ENCODE measurements at regions not wholly inside any gene's neighbourhood (a gene's known extent, or its start where the extent isn't known, plus 50 kb on each side); places are given as distances from the start of the nearest gene placed in this dataset.

DNA sequence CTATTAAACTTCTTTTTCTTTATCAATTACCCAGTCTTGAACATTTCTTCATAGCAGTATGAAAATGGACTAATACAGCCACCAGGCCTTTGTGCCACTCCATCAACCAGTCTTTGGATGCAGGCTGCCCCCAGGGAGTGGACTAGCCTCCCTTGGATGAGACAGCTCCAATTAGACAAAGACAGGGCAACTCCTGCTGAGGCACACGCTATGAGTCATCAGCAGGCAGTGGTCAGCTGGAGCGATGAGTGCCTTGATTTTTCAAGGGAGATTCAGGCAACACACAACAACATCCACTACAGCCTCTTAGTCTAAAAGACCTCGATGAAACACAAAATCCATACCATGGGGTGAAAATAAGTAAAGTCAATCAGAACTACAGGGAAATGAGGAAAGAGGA is 160.1 kb downstream of the ARRDC4 start:
- no peaks in the 10 kb centered on the region for H3K4me1 Mint-ChIP-seq
- H3K36me3 Mint-ChIP-seq, result no peaks in the 10 kb centered on the region
- no peak overlapping the region for H3K27ac Mint-ChIP-seq
- H3K9me3 Mint-ChIP-seq, result peaks cover 0 to 4% (median under 1%) of the 10 kb centered on the region in 3 donors
- H3K27me3 Mint-ChIP-seq, result no peaks in the 10 kb centered on the region
- no peak overlapping the region for H3K4me3 Mint-ChIP-seq

DNA sequence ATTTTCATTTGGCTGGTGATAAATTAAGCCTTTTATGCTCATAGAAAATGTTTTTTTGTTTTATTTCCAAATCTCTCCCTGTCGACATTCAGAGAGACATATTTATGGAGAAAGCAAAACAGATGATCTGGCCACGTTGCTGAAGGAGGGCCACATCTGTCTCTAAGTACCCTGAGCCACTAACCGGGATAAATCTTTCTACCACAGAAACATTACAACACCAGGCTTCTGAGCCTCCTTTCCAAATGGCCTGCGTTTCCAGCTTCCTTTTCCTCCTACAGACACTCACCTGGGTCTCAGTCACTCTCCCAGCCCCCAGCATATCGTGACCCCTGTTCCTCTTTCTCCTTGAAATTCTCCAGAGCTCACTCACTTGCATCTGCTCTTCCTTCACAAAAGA is 161.0 kb downstream of the ARRDC4 start:
- no peak overlapping the region for H3K27ac Mint-ChIP-seq

GRCh38 chr15:98121957-98122356 is 161.5 kb downstream of the ARRDC4 start:
- H3K36me3 Mint-ChIP-seq, result no peaks in the 10 kb centered on the region
- no peak overlapping the region for H3K27ac Mint-ChIP-seq
- peaks cover 0 to 4% (median 0%) of the 10 kb centered on the region in 3 donors for H3K9me3 Mint-ChIP-seq
- no peak overlapping the region for H3K4me3 Mint-ChIP-seq
- no peaks in the 10 kb centered on the region for H3K27me3 Mint-ChIP-seq
- no peaks in the 10 kb centered on the region for H3K4me1 Mint-ChIP-seq

More for the DNA sequence above, 161.0 kb downstream of the ARRDC4 start:
- Mint-ChIP-seq H3K4me1 (no peaks in the 10 kb centered on the region), H3K27me3 (no peaks in the 10 kb centered on the region), H3K36me3 (no peaks in the 10 kb centered on the region), H3K4me3 (no peak overlapping the region), H3K9me3 (peaks cover 0 to 4% (median 0%) of the 10 kb centered on the region in 3 donors)

GRCh38 chr15:98123297-98123696 is 162.8 kb downstream of the ARRDC4 start:
- H3K27ac Mint-ChIP-seq, result no peak overlapping the region
- no peaks in the 10 kb centered on the region for H3K4me1 Mint-ChIP-seq
- no peaks in the 10 kb centered on the region for H3K27me3 Mint-ChIP-seq
- H3K36me3 Mint-ChIP-seq, result no peaks in the 10 kb centered on the region
- no peaks in the 10 kb centered on the region for H3K9me3 Mint-ChIP-seq
- H3K4me3 Mint-ChIP-seq, result no peak overlapping the region

GRCh38 chr15:98123834-98124233 is 163.3 kb downstream of the ARRDC4 start:
- Mint-ChIP-seq H3K27me3 (no peaks in the 10 kb centered on the region), H3K4me3 (no peak overlapping the region), H3K9me3 (peaks cover 0 to 1% (median 0%) of the 10 kb centered on the region in 3 donors), H3K4me1 (no peaks in the 10 kb centered on the region), H3K36me3 (no peaks in the 10 kb centered on the region), H3K27ac (no peak overlapping the region)

DNA sequence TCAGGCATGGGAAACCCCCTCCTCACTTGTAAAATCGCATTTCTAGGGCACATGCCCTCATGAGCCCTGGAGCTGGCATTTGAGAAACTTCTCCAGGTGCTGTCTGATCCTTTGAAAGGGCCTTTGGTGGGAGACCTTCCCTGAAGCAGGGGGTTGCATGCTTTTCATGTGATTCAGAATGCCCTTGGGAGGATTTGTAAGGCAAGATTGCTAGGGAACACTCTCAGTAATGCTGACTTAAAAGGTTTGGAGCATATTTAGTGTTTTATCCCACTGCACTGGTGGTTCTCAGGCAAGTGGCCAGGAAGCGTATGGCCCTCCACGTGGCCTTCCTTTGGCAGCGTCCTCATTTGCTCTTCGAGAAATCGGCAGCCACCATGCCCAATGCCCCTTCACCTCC is 164.1 kb downstream of the ARRDC4 start:
- no peaks in the 10 kb centered on the region for H3K27me3 Mint-ChIP-seq
- no peak overlapping the region for H3K27ac Mint-ChIP-seq
- H3K36me3 Mint-ChIP-seq, result no peaks in the 10 kb centered on the region
- no peaks in the 10 kb centered on the region for H3K4me1 Mint-ChIP-seq
- H3K4me3 Mint-ChIP-seq, result no peak overlapping the region
- H3K9me3 Mint-ChIP-seq, result peaks cover 0 to 1% (median 0%) of the 10 kb centered on the region in 3 donors

DNA sequence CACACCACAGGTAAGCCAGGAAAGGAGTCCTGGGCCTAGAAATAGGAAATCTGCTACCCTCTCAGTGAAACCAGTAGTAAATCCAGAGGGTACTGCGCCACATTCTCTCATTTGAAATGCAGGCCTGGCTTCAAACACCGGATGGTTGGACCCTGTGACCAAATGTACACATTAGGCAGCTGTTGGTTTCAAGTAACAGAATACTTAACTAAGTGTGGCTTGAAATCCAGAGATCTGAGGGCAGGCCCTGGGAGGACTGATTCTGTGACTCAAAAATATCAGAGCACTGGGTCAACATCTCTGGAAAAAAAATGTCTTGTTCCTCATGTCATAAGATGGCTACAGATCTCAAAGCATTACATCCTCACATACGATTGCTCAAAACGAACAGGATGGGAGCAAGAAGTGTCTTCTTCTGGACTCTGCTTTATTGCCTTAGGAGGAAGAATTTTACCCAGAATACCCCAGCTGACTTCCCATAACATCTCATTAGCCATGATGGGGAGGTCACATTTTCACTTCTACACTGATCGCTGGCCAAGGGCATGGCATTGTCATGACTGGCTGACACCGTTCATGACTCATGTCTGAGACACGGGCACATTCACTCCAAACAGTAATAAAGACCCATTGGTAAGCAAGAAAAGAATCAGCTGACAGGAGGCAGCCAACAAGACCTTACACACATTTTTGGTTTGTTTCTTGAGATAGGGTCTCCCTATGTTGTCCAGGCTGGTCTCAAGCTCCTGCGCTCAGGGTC is 166.0 kb downstream of the ARRDC4 start:
- Mint-ChIP-seq H3K9me3 (peaks cover 0 to 1% (median 0%) of the 10 kb centered on the region in 3 donors), H3K4me1 (no peaks in the 10 kb centered on the region), H3K36me3 (no peaks in the 10 kb centered on the region), H3K27ac (no peak overlapping the region), H3K4me3 (no peak overlapping the region), H3K27me3 (no peaks in the 10 kb centered on the region)

- no peaks in the 10 kb centered on the region for H3K27me3 Mint-ChIP-seq
- H3K4me3 Mint-ChIP-seq, result no peak overlapping the region
- no peaks in the 10 kb centered on the region for H3K4me1 Mint-ChIP-seq
- H3K9me3 Mint-ChIP-seq, result peaks cover 0 to 1% (median 0%) of the 10 kb centered on the region in 3 donors
- no peak overlapping the region for H3K27ac Mint-ChIP-seq
- no peaks in the 10 kb centered on the region for H3K36me3 Mint-ChIP-seq
These were observed 167.1 kb downstream of the ARRDC4 start for GRCh38 chr15:98127586-98127985.

- Mint-ChIP-seq H3K9me3 (peaks cover 0 to 8% (median 3%) of the 10 kb centered on the region in 3 donors), H3K27ac (no peak overlapping the region), H3K27me3 (peaks cover 1% of the 10 kb centered on the region), H3K36me3 (no peaks in the 10 kb centered on the region), H3K4me1 (no peaks in the 10 kb centered on the region), H3K4me3 (no peak overlapping the region)
These were observed 171.4 kb downstream of the ARRDC4 start for GRCh38 chr15:98131924-98132323.

DNA sequence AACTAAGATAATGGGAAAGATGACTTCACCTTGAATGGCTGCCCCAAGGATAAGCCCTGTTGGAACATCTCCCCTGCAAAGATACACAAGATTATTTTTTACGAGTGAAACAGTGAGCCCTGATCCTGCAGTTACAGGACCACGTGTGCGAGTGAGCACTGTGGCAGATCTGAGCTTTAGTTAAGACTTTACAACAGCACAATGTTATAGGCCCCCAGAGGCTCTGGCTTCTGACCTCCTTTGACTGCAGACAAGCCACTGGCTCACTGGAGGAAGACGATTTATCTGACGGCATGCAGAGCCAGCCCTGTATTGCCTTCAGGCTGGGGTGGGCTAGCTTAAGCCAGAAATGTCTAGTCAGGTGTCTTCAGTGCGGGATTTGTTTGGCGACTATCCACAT is 174.4 kb downstream of the ARRDC4 start:
- no peak overlapping the region for H3K27ac Mint-ChIP-seq
- no peaks in the 10 kb centered on the region for H3K36me3 Mint-ChIP-seq
- H3K9me3 Mint-ChIP-seq, result peaks cover 0 to 8% (median 2%) of the 10 kb centered on the region in 3 donors
- H3K27me3 Mint-ChIP-seq, result peaks cover 1% of the 10 kb centered on the region
- no peak overlapping the region for H3K4me3 Mint-ChIP-seq
- H3K4me1 Mint-ChIP-seq, result no peaks in the 10 kb centered on the region

GRCh38 chr15:98138910-98139309 is 178.4 kb downstream of the ARRDC4 start:
- Mint-ChIP-seq H3K4me1 (no peaks in the 10 kb centered on the region), H3K27me3 (peaks cover 1% of the 10 kb centered on the region), H3K36me3 (no peaks in the 10 kb centered on the region), H3K9me3 (peaks cover 0 to 6% (median 2%) of the 10 kb centered on the region in 3 donors), H3K27ac (no peak overlapping the region), H3K4me3 (no peak overlapping the region)

DNA sequence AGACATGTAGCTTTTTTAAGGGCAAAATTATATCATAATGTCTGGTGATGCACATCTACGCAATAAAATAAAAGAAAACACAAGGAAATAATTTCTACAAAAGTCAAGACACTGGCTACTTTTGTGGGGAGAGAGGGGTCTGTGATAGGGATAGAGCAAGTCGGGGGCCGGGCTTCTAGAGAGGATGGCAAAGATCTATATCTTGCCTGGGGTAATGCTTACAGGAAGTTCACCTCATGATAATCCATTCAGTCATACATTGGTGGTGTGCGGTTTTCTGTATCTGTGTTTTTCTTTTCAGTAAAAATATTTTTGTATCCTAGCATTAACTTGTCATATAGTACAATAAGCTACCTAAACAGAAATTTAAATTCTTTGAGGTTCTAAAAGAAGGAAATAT is 178.8 kb downstream of the ARRDC4 start:
- no peak overlapping the region for H3K27ac Mint-ChIP-seq
- no peaks in the 10 kb centered on the region for H3K27me3 Mint-ChIP-seq

DNA sequence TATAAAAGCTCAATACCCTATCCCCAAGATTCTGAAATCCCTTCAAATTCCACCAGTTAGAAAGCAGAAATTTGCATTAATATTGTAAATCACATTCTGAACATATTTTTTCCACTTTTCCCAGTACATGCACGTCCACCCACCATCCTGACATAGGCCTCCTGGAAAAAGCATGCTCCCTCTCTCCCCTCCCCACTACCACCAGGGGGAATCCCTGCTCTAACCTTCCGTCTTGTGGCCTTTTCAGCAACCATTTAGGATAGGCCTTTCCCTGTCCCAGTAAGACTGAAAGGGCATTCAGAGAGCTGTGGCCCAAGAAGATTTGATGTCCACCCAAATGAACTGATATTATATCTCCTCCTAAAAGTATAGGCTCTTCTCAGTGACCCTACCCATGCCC is 182.1 kb downstream of the ARRDC4 start:
- H3K9me3 Mint-ChIP-seq, result peaks cover 0 to 3% (median 0%) of the 10 kb centered on the region in 3 donors
- peaks cover 8% of the 10 kb centered on the region for H3K27me3 Mint-ChIP-seq
- H3K4me1 Mint-ChIP-seq, result peaks cover 0 to 4% (median 2%) of the 10 kb centered on the region in 3 donors
- H3K36me3 Mint-ChIP-seq, result peaks cover 1% of the 10 kb centered on the region
- H3K27ac Mint-ChIP-seq, result no peak overlapping the region
- H3K4me3 Mint-ChIP-seq, result no peak overlapping the region

More for the DNA sequence above, 178.8 kb downstream of the ARRDC4 start:
- Mint-ChIP-seq H3K4me1 (no peaks in the 10 kb centered on the region), H3K4me3 (no peak overlapping the region), H3K9me3 (peaks cover 0 to 6% (median 0%) of the 10 kb centered on the region in 3 donors), H3K36me3 (peaks cover 1% of the 10 kb centered on the region)

GRCh38 chr15:98143116-98143515 is 182.6 kb downstream of the ARRDC4 start:
- Mint-ChIP-seq H3K9me3 (peaks cover 0 to 3% (median 0%) of the 10 kb centered on the region in 3 donors), H3K27me3 (peaks cover 8% of the 10 kb centered on the region), H3K27ac (no peak overlapping the region), H3K4me3 (no peak overlapping the region), H3K4me1 (peaks cover 0 to 4% (median 2%) of the 10 kb centered on the region in 3 donors), H3K36me3 (peaks cover 1% of the 10 kb centered on the region)

- Mint-ChIP-seq H3K27me3 (peaks cover 8% of the 10 kb centered on the region), H3K36me3 (peaks cover 1% of the 10 kb centered on the region), H3K4me1 (peaks cover 0 to 4% (median 2%) of the 10 kb centered on the region in 3 donors), H3K4me3 (no peak overlapping the region), H3K27ac (no peak overlapping the region), H3K9me3 (peaks cover 0 to 3% (median 0%) of the 10 kb centered on the region in 3 donors)
These were observed 183.9 kb downstream of the ARRDC4 start for GRCh38 chr15:98144388-98144787.
